ENCODE measurements at regions not wholly inside any gene's neighbourhood (a gene's known extent, or its start where the extent isn't known, plus 50 kb on each side); places are given as distances from the start of the nearest gene placed in this dataset.

- Histone ChIP-seq H3K9ac (ENCODE audit: low read depth, low read length, poor library complexity, severe bottlenecking) (no peak overlapping the region), H3F3A (ENCODE audit: low read depth) (no peaks in the 10 kb centered on the region), H3K4me3 (ENCODE audit: low read length, poor library complexity, severe bottlenecking) (no peak overlapping the region), H2AFZ (ENCODE audit: low read length) (0 out of 2 replicates have a peak overlapping the region, but pooled peaks have one; percentile 16), H3K36me3 (ENCODE audit: insufficient read depth, low read length) (no peaks in the 10 kb centered on the region), H3K79me2 (ENCODE audit: insufficient read depth, low read length) (no peaks in the 10 kb centered on the region), H3K4me1 (ENCODE audit: insufficient read depth, low read length, poor library complexity, severe bottlenecking) (peaks cover 45% of the 10 kb centered on the region), H3K9me3 (ENCODE audit: insufficient read depth, low read depth, low read length) (no peaks in the 10 kb centered on the region), H3K27me3 (ENCODE audit: insufficient read depth, low read length, poor library complexity, severe bottlenecking) (no peaks in the 10 kb centered on the region), H3K9me2 (replicated peaks; ENCODE audit: low read depth, low read length) (no peaks in the 10 kb centered on the region), H3K4me2 (ENCODE audit: low read depth, low read length, poor library complexity, severe bottlenecking) (no peak overlapping the region), H4K20me1 (ENCODE audit: insufficient read depth, low read length, poor library complexity, severe bottlenecking) (no peaks in the 10 kb centered on the region)
- no peak for TF ChIP-seq CTCF (conservative IDR thresholded peaks at IDR 0.05; ENCODE audit: low read length)
- TF ChIP-seq EZH2phosphoT487 (IDR thresholded peaks at IDR 0.05; ENCODE audit: borderline replicate concordance): no peak
Observed at GRCh38 chr2:8414946-8415879, 266.6 kb upstream of the ID2 start.

- TF ChIP-seq EZH2phosphoT487 (IDR thresholded peaks at IDR 0.05; ENCODE audit: borderline replicate concordance) (no peak), CTCF (conservative IDR thresholded peaks at IDR 0.05; ENCODE audit: low read length) (no peak)
- no peak overlapping the region for H2AFZ ChIP-seq (ENCODE audit: low read length)
- H4K20me1 ChIP-seq (ENCODE audit: insufficient read depth, low read length, poor library complexity, severe bottlenecking): no peaks in the 10 kb centered on the region
- no peak overlapping the region for H3K4me3 ChIP-seq (ENCODE audit: low read length, poor library complexity, severe bottlenecking)
- no peaks in the 10 kb centered on the region for H3K79me2 ChIP-seq (ENCODE audit: insufficient read depth, low read length)
- H3K9me2 ChIP-seq (replicated peaks; ENCODE audit: low read depth, low read length): no peaks in the 10 kb centered on the region
- no peaks in the 10 kb centered on the region for H3K27me3 ChIP-seq (ENCODE audit: insufficient read depth, low read length, poor library complexity, severe bottlenecking)
- H3K4me2 ChIP-seq (ENCODE audit: low read depth, low read length, poor library complexity, severe bottlenecking): no peak overlapping the region
- H3K9me3 ChIP-seq (ENCODE audit: insufficient read depth, low read depth, low read length): no peaks in the 10 kb centered on the region
- peaks cover 45% of the 10 kb centered on the region for H3K4me1 ChIP-seq (ENCODE audit: insufficient read depth, low read length, poor library complexity, severe bottlenecking)
- H3K36me3 ChIP-seq (ENCODE audit: insufficient read depth, low read length): no peaks in the 10 kb centered on the region
- H3F3A ChIP-seq (ENCODE audit: low read depth): no peaks in the 10 kb centered on the region
- H3K9ac ChIP-seq (ENCODE audit: low read depth, low read length, poor library complexity, severe bottlenecking): no peak overlapping the region
Observed at GRCh38 chr2:8416001-8416571, 265.8 kb upstream of the ID2 start.

GRCh38 chr2:8416849-8417832 lies 264.7 kb upstream of the ID2 start:
- no peaks in the 10 kb centered on the region for H3K9me2 ChIP-seq (replicated peaks; ENCODE audit: low read depth, low read length)
- TF ChIP-seq EZH2phosphoT487 (IDR thresholded peaks at IDR 0.05; ENCODE audit: borderline replicate concordance): no peak
- peak; percentile 45 for TF ChIP-seq CTCF (conservative IDR thresholded peaks at IDR 0.05; ENCODE audit: low read length)
- peak overlapping the region; percentile 19 for H3K4me2 ChIP-seq (ENCODE audit: low read depth, low read length, poor library complexity, severe bottlenecking)
- H3K36me3 ChIP-seq (ENCODE audit: insufficient read depth, low read length): no peaks in the 10 kb centered on the region
- no peaks in the 10 kb centered on the region for H3K9me3 ChIP-seq (ENCODE audit: insufficient read depth, low read depth, low read length)
- H3F3A ChIP-seq (ENCODE audit: low read depth): no peaks in the 10 kb centered on the region
- no peaks in the 10 kb centered on the region for H3K79me2 ChIP-seq (ENCODE audit: insufficient read depth, low read length)
- H3K27me3 ChIP-seq (ENCODE audit: insufficient read depth, low read length, poor library complexity, severe bottlenecking): no peaks in the 10 kb centered on the region
- no peak overlapping the region for H3K4me3 ChIP-seq (ENCODE audit: low read length, poor library complexity, severe bottlenecking)
- H2AFZ ChIP-seq (ENCODE audit: low read length): no peak overlapping the region
- H3K4me1 ChIP-seq (ENCODE audit: insufficient read depth, low read length, poor library complexity, severe bottlenecking): peaks cover 51% of the 10 kb centered on the region
- peak overlapping the region; percentile 16 for H3K9ac ChIP-seq (ENCODE audit: low read depth, low read length, poor library complexity, severe bottlenecking)
- H4K20me1 ChIP-seq (ENCODE audit: insufficient read depth, low read length, poor library complexity, severe bottlenecking): no peaks in the 10 kb centered on the region

Measured in Loucy (cell line).